ENCODE measurements at regions not wholly inside any gene's neighbourhood (a gene's known extent, or its start where the extent isn't known, plus 50 kb on each side); places are given as distances from the start of the nearest gene placed in this dataset.
"Not testable (repeated sequence)": the region's sequence is repeated elsewhere in the genome, so short reads cannot be mapped to it uniquely, and the experiment has no call there.

DNA sequence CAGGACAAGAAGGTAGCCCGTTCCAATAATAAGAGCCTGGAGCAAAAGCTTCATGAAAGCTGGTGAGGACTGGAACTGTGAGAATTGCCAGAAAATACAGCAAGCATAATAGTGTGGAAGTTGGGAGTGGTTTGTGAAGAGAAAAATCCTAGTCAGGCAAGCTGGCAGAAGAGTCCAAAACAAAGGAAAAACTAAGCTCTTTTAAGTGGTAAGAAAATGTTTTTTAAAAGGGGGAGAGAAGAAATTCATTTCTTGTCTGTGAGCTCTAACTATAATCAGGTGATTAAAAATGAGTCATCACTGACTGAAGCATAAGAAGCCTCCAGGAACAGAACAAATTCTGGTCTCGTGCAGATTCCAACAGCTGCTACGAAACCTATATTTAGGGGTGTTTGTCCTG lies 102.6 kb downstream of the CAAP1 start:
- ATAC-seq: no peak

DNA sequence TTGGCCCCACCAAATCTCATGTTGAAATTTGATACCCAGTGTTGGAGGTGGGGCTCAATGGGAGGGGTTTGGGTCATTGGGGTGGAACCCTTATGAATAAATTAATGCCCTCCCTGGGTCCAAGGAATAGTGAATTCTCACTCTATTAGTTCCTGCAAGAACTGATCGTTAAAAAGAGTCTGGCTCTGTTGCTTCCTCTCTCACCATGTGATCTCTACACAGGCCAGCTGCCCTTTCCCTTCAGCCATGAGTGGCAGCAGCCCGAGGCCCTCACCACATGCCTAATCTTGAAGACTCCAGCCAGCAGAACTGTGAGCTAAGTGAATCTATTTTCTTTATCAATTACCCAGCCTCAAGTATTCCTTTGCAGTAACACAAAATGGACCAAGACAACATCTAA lies 106.0 kb downstream of the CAAP1 start:
- 13 to 29% (median 20%) methylated on average over 2 of the region's 2 CpGs for WGBS, 3 donors
- intact Hi-C loops (cut with DNase I): no loop called here
- no peak overlapping the region for H3K27ac ChIP-seq

More for the DNA sequence above, 102.6 kb downstream of the CAAP1 start:
- no peaks in the 10 kb centered on the region for H3K27me3 ChIP-seq (ENCODE audit: insufficient read depth in 3 of 3, low read length in 2 of 3)
- no peak overlapping the region for H3K4me3 ChIP-seq
- DNase-seq: no peak
- TF ChIP-seq CTCF (IDR thresholded peaks at IDR 0.05): no peak
- peaks cover 3% of the 10 kb centered on the region for H3K9me3 ChIP-seq
- H3K36me3 ChIP-seq (ENCODE audit: insufficient read depth in 1 of 2, low read depth in 1 of 2): no peaks in the 10 kb centered on the region
- H3K4me1 ChIP-seq: no peaks in the 10 kb centered on the region
- H3K27ac ChIP-seq: no peak overlapping the region
- whole genome bisulfite sequencing, 3 donors: 19 to 27% (median 23%) methylated on average over 3 of the region's 3 CpGs
- intact Hi-C loops (cut with DNase I): no loop called here

DNA sequence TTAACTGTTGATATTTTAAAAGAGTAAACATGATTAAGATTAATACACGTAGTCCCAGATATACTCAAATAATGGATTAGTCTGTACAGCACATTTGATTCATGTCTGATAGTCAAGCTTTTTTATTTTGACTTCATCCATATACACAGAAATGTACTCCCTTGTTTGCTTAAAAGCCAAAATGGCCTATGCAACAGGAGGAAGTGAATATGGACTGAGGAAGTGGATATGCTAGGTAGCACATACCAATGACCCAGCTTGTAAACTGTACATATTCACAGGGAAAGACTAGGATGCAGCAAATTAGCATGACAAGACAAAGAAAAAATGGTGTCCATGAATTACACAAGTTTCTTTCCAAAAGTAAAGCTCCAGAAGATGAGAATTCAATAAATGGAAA lies 109.7 kb downstream of the CAAP1 start:
- no peak for ATAC-seq
- Histone ChIP-seq H3K27me3 (ENCODE audit: insufficient read depth in 3 of 3, low read length in 2 of 3) (no peaks in the 10 kb centered on the region), H3K4me1 (no peaks in the 10 kb centered on the region), H3K4me3 (no peak overlapping the region), H3K27ac (no peak overlapping the region), H3K9me3 (no peaks in the 10 kb centered on the region), H3K36me3 (ENCODE audit: insufficient read depth in 1 of 2, low read depth in 1 of 2) (no peaks in the 10 kb centered on the region)
- no peak for DNase-seq
- intact Hi-C loops (cut with DNase I): no loop called here
- WGBS, 3 donors: 90 to 97% (median 93%) methylated on average over 1 of the region's 1 CpG
- no peak for TF ChIP-seq CTCF (IDR thresholded peaks at IDR 0.05)

More for the DNA sequence above, 106.0 kb downstream of the CAAP1 start:
- Histone ChIP-seq H3K27me3 (ENCODE audit: insufficient read depth in 3 of 3, low read length in 2 of 3) (no peaks in the 10 kb centered on the region), H3K4me3 (no peak overlapping the region), H3K36me3 (ENCODE audit: insufficient read depth in 1 of 2, low read depth in 1 of 2) (no peaks in the 10 kb centered on the region), H3K4me1 (no peaks in the 10 kb centered on the region), H3K9me3 (no peaks in the 10 kb centered on the region)
- TF ChIP-seq CTCF (IDR thresholded peaks at IDR 0.05): no peak
- no peak for ATAC-seq
- DNase-seq: no peak

- DNase-seq: no peak
- no peak for ATAC-seq
- Histone ChIP-seq H3K27me3 (ENCODE audit: insufficient read depth in 3 of 3, low read length in 2 of 3) (no peaks in the 10 kb centered on the region), H3K4me1 (no peaks in the 10 kb centered on the region), H3K4me3 (no peak overlapping the region), H3K36me3 (ENCODE audit: insufficient read depth in 1 of 2, low read depth in 1 of 2) (no peaks in the 10 kb centered on the region), H3K9me3 (no peaks in the 10 kb centered on the region), H3K27ac (no peak overlapping the region)
- intact Hi-C loops (cut with DNase I): no loop called here
- WGBS, 3 donors: 0% methylated on average over 1 of the region's 1 CpG
- TF ChIP-seq CTCF (IDR thresholded peaks at IDR 0.05): no peak
Measured at GRCh38 chr9:26781906-26782305, 110.7 kb downstream of the CAAP1 start.

GRCh38 chr9:26780307-26780706 lies 112.3 kb downstream of the CAAP1 start:
- DNase-seq; H3K27ac ChIP-seq; ATAC-seq; H3K4me3 ChIP-seq; H3K36me3 ChIP-seq (ENCODE audit: insufficient read depth in 1 of 2, low read depth in 1 of 2); H3K4me1 ChIP-seq; H3K27me3 ChIP-seq (ENCODE audit: insufficient read depth in 3 of 3, low read length in 2 of 3); intact Hi-C loops (cut with DNase I); H3K9me3 ChIP-seq: not testable (repeated sequence)
- WGBS, 3 donors: 77 to 90% (median 77%) methylated on average over 3 of the region's 3 CpGs

All from psoas muscle (tissue), 7 donors.